WTC11 (cell line): ENCODE measurements at regions not wholly inside any gene's neighbourhood (a gene's known extent, or its start where the extent isn't known, plus 50 kb on each side); places are given as distances from the start of the nearest gene placed in this dataset.

Source experiments
- ATF3 ChIP-seq: sonication (generic); formaldehyde crosslinking; conservative IDR thresholded peaks from 2 replicates; pipeline ENCODE4 v1.8.1; 2022; ENCODE audit warnings: mild to moderate bottlenecking, missing genetic modification reagents
- CREM ChIP-seq: sonication (generic); formaldehyde crosslinking; IDR thresholded peaks from 2 replicates; pipeline ENCODE4 v1.8.1; 2022; ENCODE audit warnings: mild to moderate bottlenecking, missing genetic modification reagents, moderate library complexity
- CTCF ChIP-seq: fragments of 200-600 bp; IDR thresholded peaks from 2 replicates; pipeline ENCODE4 v1.8.0; 2022; ENCODE audit warnings: antibody characterized with exemption
- E2F5 ChIP-seq: sonication (generic); formaldehyde crosslinking; IDR thresholded peaks from 2 replicates; pipeline ENCODE4 v1.8.1; 2022; ENCODE audit warnings: mild to moderate bottlenecking, moderate library complexity, missing genetic modification reagents
- GABPB1 ChIP-seq: sonication (generic); formaldehyde crosslinking; IDR thresholded peaks from 2 replicates; pipeline ENCODE4 v1.8.1; 2023; ENCODE audit warnings: mild to moderate bottlenecking, missing genetic modification reagents
- MAX ChIP-seq: sonication (generic); formaldehyde crosslinking; IDR thresholded peaks from 2 replicates; pipeline ENCODE4 v1.8.0; 2022; ENCODE audit warnings: mild to moderate bottlenecking, missing genetic modification reagents
- MYBL2 ChIP-seq: sonication (generic); formaldehyde crosslinking; IDR thresholded peaks from 2 replicates; pipeline ENCODE4 v1.8.1; 2023; ENCODE audit warnings: mild to moderate bottlenecking, moderate library complexity, missing genetic modification reagents
- NR2C2 ChIP-seq: sonication (generic); formaldehyde crosslinking; IDR thresholded peaks from 2 replicates; pipeline ENCODE4 v1.8.0; 2022; ENCODE audit warnings: mild to moderate bottlenecking, missing genetic modification reagents
- SMAD4 ChIP-seq: sonication (generic); formaldehyde crosslinking; IDR thresholded peaks from 2 replicates; pipeline ENCODE4 v1.8.0; 2022; ENCODE audit warnings: mild to moderate bottlenecking, missing genetic modification reagents

- TF ChIP-seq GABPB1 (CRISPR knock-in tag), result no peak
- TF ChIP-seq MYBL2 (CRISPR knock-in tag), result no peak
- TF ChIP-seq CTCF, result no peak
- no peak for TF ChIP-seq ATF3
- TF ChIP-seq CREM (CRISPR knock-in tag), result no peak
- no peak for TF ChIP-seq NR2C2 (CRISPR knock-in tag)
- TF ChIP-seq MAX (CRISPR knock-in tag), result no peak
- no peak for TF ChIP-seq SMAD4 (CRISPR knock-in tag)
- no peak for TF ChIP-seq E2F5
Measured at GRCh38 chr15:37253877-37254276, 153.5 kb upstream of the MEIS2 start.
